ENCODE measurements at regions not wholly inside any gene's neighbourhood (a gene's known extent, or its start where the extent isn't known, plus 50 kb on each side); places are given as distances from the start of the nearest gene placed in this dataset.

- TF ChIP-seq CTCF (IDR thresholded peaks at IDR 0.05) (no peak), EP300 (IDR thresholded peaks at IDR 0.05) (no peak)
These were observed 122.3 kb downstream of the ZFP36L2 start for GRCh38 chr2:43104106-43104505.

Measured in tibial nerve (tissue), 4 donors.